Cardiac muscle cell (in vitro differentiated cells and primary cell): ENCODE measurements at regions not wholly inside any gene's neighbourhood (a gene's known extent, or its start where the extent isn't known, plus 50 kb on each side); places are given as distances from the start of the nearest gene placed in this dataset.
A peak's percentile ranks its signal among the peaks of the same experiment; 100 is the strongest.

ENCODE experiments used
- DNase-seq, 2 donors: peaks; one replicate each; pipeline versions ENCODE4 v3.0.0 to v3.0.0-alpha.2; 2010 to 2017; ENCODE audit warnings: low read depth in 1 of 2, low spot score in 1 of 2
- H3K27ac ChIP-seq: fragments of 200-600 bp; sonication (generic); 2 replicates; pipeline ENCODE4 v1.5.1; 2016
- H3K27me3 ChIP-seq: fragments of 200-600 bp; sonication (generic); 2 replicates; pipeline ENCODE4 v1.6.0; 2016; ENCODE audit warnings: control low read depth
- H3K36me3 ChIP-seq: fragments of 200-600 bp; sonication (generic); 2 replicates; pipeline ENCODE4 v1.5.1; 2016; ENCODE audit warnings: control low read depth
- H3K4me1 ChIP-seq: fragments of 200-600 bp; sonication (generic); 2 replicates; pipeline ENCODE4 v1.8.1; 2017; ENCODE audit warnings: low read depth, mild to moderate bottlenecking, mixed run types
- H3K4me3 ChIP-seq: fragments of 200-600 bp; sonication (generic); 2 replicates; pipeline ENCODE4 v1.5.1; 2016; ENCODE audit warnings: mild to moderate bottlenecking
- H3K9me3 ChIP-seq: fragments of 200-600 bp; sonication (generic); 2 replicates; pipeline ENCODE4 v1.5.1; 2017; ENCODE audit warnings: low read depth, mild to moderate bottlenecking, control low read depth
- CTCF ChIP-seq: IDR thresholded peaks from 2 replicates; pipeline ENCODE4 v1.5.1; 2012; ENCODE audit warnings: low read depth, mild to moderate bottlenecking, low read length

- TF ChIP-seq CTCF: no peak
- peak overlapping the region; percentile 21 for H3K27ac ChIP-seq
- DNase-seq: no peak
- H3K36me3 ChIP-seq: no peaks in the 10 kb centered on the region
- H3K4me1 ChIP-seq: peaks cover 39% of the 10 kb centered on the region
- H3K27me3 ChIP-seq: no peaks in the 10 kb centered on the region
- H3K4me3 ChIP-seq: no peak overlapping the region
- no peaks in the 10 kb centered on the region for H3K9me3 ChIP-seq
Observed at GRCh38 chr2:106580241-106580640, 93.1 kb downstream of the CD8B2 start.

- TF ChIP-seq CTCF: no peak
- H3K27me3 ChIP-seq: no peaks in the 10 kb centered on the region
- H3K36me3 ChIP-seq: no peaks in the 10 kb centered on the region
Observed at GRCh38 chr2:106581328-106581727, 94.2 kb downstream of the CD8B2 start.

GRCh38 chr2:106581755-106582147, 94.6 kb downstream of the CD8B2 start:
- Histone ChIP-seq H3K27me3 (no peaks in the 10 kb centered on the region), H3K36me3 (no peaks in the 10 kb centered on the region), H3K4me1 (peaks cover 31% of the 10 kb centered on the region), H3K27ac (no peak overlapping the region), H3K4me3 (no peak overlapping the region), H3K9me3 (no peaks in the 10 kb centered on the region)
- no peak for DNase-seq
- TF ChIP-seq CTCF: no peak

More at GRCh38 chr2:106581328-106581727, 94.2 kb downstream of the CD8B2 start:
- Histone ChIP-seq H3K27ac (no peak overlapping the region), H3K9me3 (no peaks in the 10 kb centered on the region), H3K4me1 (peaks cover 33% of the 10 kb centered on the region), H3K4me3 (no peak overlapping the region)
- DNase-seq: no peak

DNA sequence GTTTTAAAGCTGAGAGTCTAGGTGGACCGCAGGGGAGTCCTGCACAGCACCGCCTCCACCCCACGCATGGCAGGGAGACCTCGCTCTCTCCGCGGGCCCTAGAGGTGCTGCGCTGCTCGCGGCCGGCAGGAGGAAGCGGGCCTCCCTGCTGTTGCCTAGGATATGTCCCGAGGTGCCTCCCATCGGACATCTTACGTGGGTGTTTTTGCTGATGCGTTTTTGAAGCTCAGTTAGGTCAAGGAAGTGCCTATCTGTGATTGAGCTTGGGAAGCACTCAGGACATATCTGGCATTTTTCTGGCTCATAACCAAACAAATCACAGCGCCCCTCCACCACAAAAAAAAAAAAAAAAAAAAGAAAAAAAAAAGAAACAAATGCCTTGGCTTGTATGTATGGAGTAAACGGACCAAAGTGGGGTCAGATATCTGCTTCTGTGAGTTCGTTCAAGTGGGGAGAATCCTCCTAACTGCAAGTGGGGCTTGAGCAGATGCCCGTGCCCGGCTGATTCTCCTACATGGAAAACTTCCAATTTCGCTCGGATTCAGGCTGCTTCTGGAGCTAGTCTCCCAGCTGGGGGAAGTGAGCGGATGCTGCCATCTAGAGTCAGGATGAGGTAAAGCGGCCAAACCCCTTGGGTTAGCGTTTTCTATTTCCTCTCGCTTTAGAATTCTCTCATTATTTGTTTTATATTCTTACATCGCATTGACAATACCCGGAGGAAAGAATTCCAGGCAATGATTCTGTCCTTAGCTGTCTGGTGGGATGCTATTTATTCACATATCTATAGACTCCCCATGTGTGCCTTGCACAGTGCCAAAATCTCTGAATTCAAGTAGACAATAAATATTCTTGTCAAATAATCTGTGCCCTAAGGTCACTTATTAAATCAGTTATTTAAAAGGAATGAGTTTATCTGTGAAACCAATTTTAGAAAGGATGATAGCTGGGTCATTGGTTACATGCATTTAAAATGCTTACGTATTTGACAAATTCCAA, 95.3 kb downstream of the CD8B2 start:
- DNase-seq: peak; percentile 82 to 89
- peaks cover 31% of the 10 kb centered on the region for H3K4me1 ChIP-seq
- peak; percentile 90 for TF ChIP-seq CTCF
- no peak overlapping the region for H3K27ac ChIP-seq
- H3K27me3 ChIP-seq: no peaks in the 10 kb centered on the region
- H3K9me3 ChIP-seq: no peaks in the 10 kb centered on the region
- peak overlapping the region; percentile 24 for H3K4me3 ChIP-seq
- no peaks in the 10 kb centered on the region for H3K36me3 ChIP-seq

DNA sequence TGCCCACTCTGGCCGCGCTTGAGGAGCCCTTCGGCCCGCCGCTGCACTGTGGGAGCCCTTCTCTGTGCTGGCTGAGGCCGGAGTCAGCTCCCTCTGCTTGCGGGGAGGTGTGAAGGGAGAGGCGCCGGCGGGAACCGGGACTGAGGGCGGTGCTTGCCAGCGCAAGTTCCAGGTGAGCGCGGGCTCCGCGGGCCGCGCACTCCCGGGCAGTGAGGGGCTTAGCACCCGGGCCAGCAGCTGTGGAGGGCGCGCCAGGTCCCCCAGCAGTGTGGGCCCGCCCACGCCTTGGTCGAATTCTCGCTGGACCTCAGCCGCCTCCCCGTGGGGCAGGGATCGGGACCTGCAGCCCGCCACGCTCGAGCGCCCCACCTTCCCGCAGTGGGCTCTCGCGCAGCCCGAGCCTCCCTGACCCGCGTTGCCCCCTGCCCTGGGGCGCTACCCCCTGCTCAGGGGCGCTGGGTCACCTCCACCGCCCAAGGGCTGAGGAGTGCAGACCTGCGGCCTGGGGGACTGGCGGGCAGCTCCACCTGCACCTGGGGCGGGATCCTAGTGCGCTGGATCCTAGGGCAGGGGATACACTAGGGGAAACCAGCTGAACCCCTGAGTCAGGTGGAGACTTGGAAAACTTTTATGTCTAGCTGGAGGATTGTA, 97.3 kb downstream of the CD8B2 start:
- no peaks in the 10 kb centered on the region for H3K27me3 ChIP-seq
- H3K4me3 ChIP-seq: no peak overlapping the region
- DNase-seq: no peak
- H3K27ac ChIP-seq: no peak overlapping the region
- H3K36me3 ChIP-seq: no peaks in the 10 kb centered on the region
- TF ChIP-seq CTCF: no peak
- peaks cover 27% of the 10 kb centered on the region for H3K4me1 ChIP-seq
- H3K9me3 ChIP-seq: no peaks in the 10 kb centered on the region
